ENCODE measurements at regions not wholly inside any gene's neighbourhood (a gene's known extent, or its start where the extent isn't known, plus 50 kb on each side); places are given as distances from the start of the nearest gene placed in this dataset.

GRCh38 chr13:104553896-104554295 is 1487.7 kb upstream of the SLC10A2 start:
- TF ChIP-seq CTCF (IDR thresholded peaks at IDR 0.05) = no peak

GRCh38 chr13:104553186-104553585 is 1487.0 kb upstream of the SLC10A2 start:
- TF ChIP-seq CTCF (IDR thresholded peaks at IDR 0.05) = no peak

GRCh38 chr13:104534847-104535246 is 1468.6 kb upstream of the SLC10A2 start:
- peak; percentile 16; the same call in 1 of the 2 replicates for TF ChIP-seq CTCF (IDR thresholded peaks at IDR 0.05)

- TF ChIP-seq CTCF (IDR thresholded peaks at IDR 0.05) = no peak
These were observed 1465.9 kb upstream of the SLC10A2 start for GRCh38 chr13:104532132-104532531.

- TF ChIP-seq CTCF (IDR thresholded peaks at IDR 0.05) = no peak
These were observed 1464.5 kb upstream of the SLC10A2 start for GRCh38 chr13:104530741-104531140.

GRCh38 chr13:104526561-104526960 is 1460.3 kb upstream of the SLC10A2 start:
- TF ChIP-seq CTCF (IDR thresholded peaks at IDR 0.05) = no peak

- TF ChIP-seq CTCF (IDR thresholded peaks at IDR 0.05) = no peak
These were observed 1459.2 kb upstream of the SLC10A2 start for GRCh38 chr13:104525467-104525866.
